ENCODE measurements at regions not wholly inside any gene's neighbourhood (a gene's known extent, or its start where the extent isn't known, plus 50 kb on each side); places are given as distances from the start of the nearest gene placed in this dataset.

GRCh38 chr15:63436341-63436740, 54.7 kb upstream of the CA12 start:
- no peak for TF ChIP-seq CTCF (IDR thresholded peaks at IDR 0.05)
- TF ChIP-seq EZH2 (IDR thresholded peaks at IDR 0.05) = no peak
- TF ChIP-seq EZH2phosphoT487 (IDR thresholded peaks at IDR 0.05) = no peak

Data from neural progenitor cell (in vitro differentiated cells).